ENCODE measurements at regions not wholly inside any gene's neighbourhood (a gene's known extent, or its start where the extent isn't known, plus 50 kb on each side); places are given as distances from the start of the nearest gene placed in this dataset.

DNA sequence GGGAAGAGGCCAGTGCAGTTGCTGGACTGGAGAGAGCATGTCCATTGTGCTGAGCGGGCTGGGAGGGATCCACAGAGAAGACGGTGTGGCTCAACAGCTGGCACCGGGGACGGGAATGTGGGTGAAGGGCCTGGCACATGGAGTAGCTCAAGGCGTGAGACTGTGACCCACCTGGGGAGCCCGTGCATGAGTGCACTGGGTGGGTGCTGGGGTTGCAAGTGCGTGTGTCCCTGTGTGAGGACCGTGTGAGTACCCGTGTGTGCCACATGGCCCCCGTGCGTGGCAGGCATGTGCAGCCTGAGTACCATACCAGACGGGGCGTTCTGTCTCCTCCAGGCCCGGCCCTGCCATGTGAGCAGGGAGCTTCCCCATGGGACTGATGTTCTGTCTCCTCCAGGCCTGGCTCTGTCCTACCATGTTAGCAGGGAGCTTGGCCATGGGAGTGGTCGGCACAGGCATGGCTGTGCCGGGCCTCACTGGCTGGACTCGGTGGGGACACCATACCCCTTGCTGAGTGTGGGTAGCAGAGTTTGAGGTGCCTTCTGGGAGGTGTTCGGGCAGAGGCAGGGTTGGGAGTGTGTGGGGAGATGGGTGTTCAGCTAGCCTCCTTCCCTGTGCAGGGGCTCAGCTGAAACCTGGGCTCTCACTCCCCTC lies 234.4 kb downstream of the TMEM121 start:
- TF ChIP-seq, protein P1, sequence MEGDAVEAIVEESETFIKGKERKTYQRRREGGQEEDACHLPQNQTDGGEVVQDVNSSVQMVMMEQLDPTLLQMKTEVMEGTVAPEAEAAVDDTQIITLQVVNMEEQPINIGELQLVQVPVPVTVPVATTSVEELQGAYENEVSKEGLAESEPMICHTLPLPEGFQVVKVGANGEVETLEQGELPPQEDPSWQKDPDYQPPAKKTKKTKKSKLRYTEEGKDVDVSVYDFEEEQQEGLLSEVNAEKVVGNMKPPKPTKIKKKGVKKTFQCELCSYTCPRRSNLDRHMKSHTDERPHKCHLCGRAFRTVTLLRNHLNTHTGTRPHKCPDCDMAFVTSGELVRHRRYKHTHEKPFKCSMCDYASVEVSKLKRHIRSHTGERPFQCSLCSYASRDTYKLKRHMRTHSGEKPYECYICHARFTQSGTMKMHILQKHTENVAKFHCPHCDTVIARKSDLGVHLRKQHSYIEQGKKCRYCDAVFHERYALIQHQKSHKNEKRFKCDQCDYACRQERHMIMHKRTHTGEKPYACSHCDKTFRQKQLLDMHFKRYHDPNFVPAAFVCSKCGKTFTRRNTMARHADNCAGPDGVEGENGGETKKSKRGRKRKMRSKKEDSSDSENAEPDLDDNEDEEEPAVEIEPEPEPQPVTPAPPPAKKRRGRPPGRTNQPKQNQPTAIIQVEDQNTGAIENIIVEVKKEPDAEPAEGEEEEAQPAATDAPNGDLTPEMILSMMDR (IDR thresholded peaks at IDR 0.05): no peak
- TF ChIP-seq POLR2A (IDR thresholded peaks at IDR 0.05): no peak
